ENCODE measurements at regions not wholly inside any gene's neighbourhood (a gene's known extent, or its start where the extent isn't known, plus 50 kb on each side); places are given as distances from the start of the nearest gene placed in this dataset.
"Not testable (repeated sequence)": the region's sequence is repeated elsewhere in the genome, so short reads cannot be mapped to it uniquely, and the experiment has no call there.

GRCh38 chr3:36656873-36657272 lies 107.5 kb downstream of the DCLK3 start:
- DNase-seq (ENCODE audit: low spot score), result no peak

GRCh38 chr3:36653095-36653494 lies 111.3 kb downstream of the DCLK3 start:
- DNase-seq (ENCODE audit: low spot score), result peak; percentile 27

GRCh38 chr3:36652104-36652503 lies 112.2 kb downstream of the DCLK3 start:
- no peak for DNase-seq (ENCODE audit: low spot score)

GRCh38 chr3:36650271-36650671 lies 114.1 kb downstream of the DCLK3 start:
- DNase-seq (ENCODE audit: low spot score), result peak; percentile 22

- DNase-seq (ENCODE audit: low spot score), result no peak
Observed at GRCh38 chr3:36649125-36649524, 115.2 kb downstream of the DCLK3 start.

- DNase-seq (ENCODE audit: low spot score), result peak; percentile 69
Observed at GRCh38 chr3:36648241-36649034, 115.9 kb downstream of the DCLK3 start.

- DNase-seq (ENCODE audit: low spot score), result no peak
Observed at GRCh38 chr3:36647423-36647853, 116.9 kb downstream of the DCLK3 start.

- DNase-seq (ENCODE audit: low spot score), result no peak
Observed at GRCh38 chr3:36643192-36643591, 121.2 kb downstream of the DCLK3 start.

GRCh38 chr3:36635731-36636130 lies 128.6 kb downstream of the DCLK3 start:
- peak; percentile 17 for DNase-seq (ENCODE audit: low spot score)

- not testable (repeated sequence) for DNase-seq (ENCODE audit: low spot score)
Observed at GRCh38 chr3:36633897-36634296, 130.5 kb downstream of the DCLK3 start.

- no peak for DNase-seq (ENCODE audit: low spot score)
Observed at GRCh38 chr3:36633060-36633459, 131.3 kb downstream of the DCLK3 start.

GRCh38 chr3:36631549-36631948 lies 132.8 kb downstream of the DCLK3 start:
- DNase-seq (ENCODE audit: low spot score), result no peak

GRCh38 chr3:36615861-36616260 lies 148.5 kb downstream of the DCLK3 start:
- no peak for DNase-seq (ENCODE audit: low spot score)

GRCh38 chr3:36606871-36607765 lies 157.2 kb downstream of the DCLK3 start:
- no peak for DNase-seq (ENCODE audit: low spot score)

- DNase-seq (ENCODE audit: low spot score), result no peak
Observed at GRCh38 chr3:36603423-36603822, 160.9 kb downstream of the DCLK3 start.

GRCh38 chr3:36600404-36600803 lies 163.9 kb downstream of the DCLK3 start:
- DNase-seq (ENCODE audit: low spot score), result no peak

Data from AG20443 (cell line).